Adrenal gland (tissue), 5 donors: ENCODE measurements at regions not wholly inside any gene's neighbourhood (a gene's known extent, or its start where the extent isn't known, plus 50 kb on each side); places are given as distances from the start of the nearest gene placed in this dataset.

ENCODE experiments used
- POLR2A ChIP-seq, 2 donors: fragments of 450-650 bp; IDR thresholded peaks; one replicate each; pipeline ENCODE4 v1.6.1; 2017; ENCODE audit warnings: antibody characterized with exemption in 2 of 2, mild to moderate bottlenecking in 2 of 2, moderate library complexity in 1 of 2
- TF ChIP-seq, protein P1 (sequence below), 6 experiments: fragments of 450-650 bp in 4 of 6; fragments of 200-600 bp in 2 of 6; sonication (generic) in 1 of 6; IDR thresholded peaks; 1 replicate in 5 of 6; 2 replicates in 1 of 6; pipeline versions ENCODE4 v1.5.1 to v1.8.0; 2016 to 2021; ENCODE audit warnings: antibody characterized with exemption in 6 of 6, mild to moderate bottlenecking in 2 of 6, moderate library complexity in 1 of 6
- donor health status: DM: no; HTN: no; CAD: no.

DNA sequence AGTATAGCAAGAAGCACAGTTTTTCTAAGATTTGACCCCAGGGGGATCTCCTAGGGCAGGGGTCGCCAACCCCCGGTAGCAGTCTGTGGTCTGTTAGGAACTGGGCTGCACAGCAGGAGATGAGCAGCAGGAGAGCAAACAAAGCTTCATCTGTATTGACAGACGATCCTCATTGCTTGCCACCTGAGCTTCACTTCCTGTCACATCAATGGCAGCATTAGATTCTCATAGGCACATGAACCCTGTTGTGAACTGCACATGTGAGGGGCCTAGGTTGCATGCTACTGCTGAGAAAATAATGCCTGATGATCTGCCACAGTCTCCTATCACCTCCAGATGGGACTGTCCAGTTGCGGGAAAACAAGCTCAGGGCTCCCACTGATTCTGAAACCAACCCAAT lies 136.2 kb downstream of the RGPD3 start:
- TF ChIP-seq, protein P1, sequence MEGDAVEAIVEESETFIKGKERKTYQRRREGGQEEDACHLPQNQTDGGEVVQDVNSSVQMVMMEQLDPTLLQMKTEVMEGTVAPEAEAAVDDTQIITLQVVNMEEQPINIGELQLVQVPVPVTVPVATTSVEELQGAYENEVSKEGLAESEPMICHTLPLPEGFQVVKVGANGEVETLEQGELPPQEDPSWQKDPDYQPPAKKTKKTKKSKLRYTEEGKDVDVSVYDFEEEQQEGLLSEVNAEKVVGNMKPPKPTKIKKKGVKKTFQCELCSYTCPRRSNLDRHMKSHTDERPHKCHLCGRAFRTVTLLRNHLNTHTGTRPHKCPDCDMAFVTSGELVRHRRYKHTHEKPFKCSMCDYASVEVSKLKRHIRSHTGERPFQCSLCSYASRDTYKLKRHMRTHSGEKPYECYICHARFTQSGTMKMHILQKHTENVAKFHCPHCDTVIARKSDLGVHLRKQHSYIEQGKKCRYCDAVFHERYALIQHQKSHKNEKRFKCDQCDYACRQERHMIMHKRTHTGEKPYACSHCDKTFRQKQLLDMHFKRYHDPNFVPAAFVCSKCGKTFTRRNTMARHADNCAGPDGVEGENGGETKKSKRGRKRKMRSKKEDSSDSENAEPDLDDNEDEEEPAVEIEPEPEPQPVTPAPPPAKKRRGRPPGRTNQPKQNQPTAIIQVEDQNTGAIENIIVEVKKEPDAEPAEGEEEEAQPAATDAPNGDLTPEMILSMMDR (IDR thresholded peaks at IDR 0.05), result no peak
- TF ChIP-seq POLR2A (IDR thresholded peaks at IDR 0.05), result no peak
